HG03378 (cell line): ENCODE measurements at regions not wholly inside any gene's neighbourhood (a gene's known extent, or its start where the extent isn't known, plus 50 kb on each side); places are given as distances from the start of the nearest gene placed in this dataset.

Experiments
- ATAC-seq: cut with Tn5 transposase; IDR thresholded peaks from one replicate; pipeline ENCODE4 v1.9.1; 2021; ENCODE audit warnings: mild to moderate bottlenecking, moderate library complexity; ENCODE audit not compliant: unreplicated experiment

- peak; percentile 62 for ATAC-seq
Observed at GRCh38 chr7:140242057-140243031, 65.6 kb upstream of the KDM7A start.

- no peak for ATAC-seq
Observed at GRCh38 chr7:140239653-140239935, 62.8 kb upstream of the KDM7A start.

- no peak for ATAC-seq
Observed at GRCh38 chr7:140238778-140239652, 62.2 kb upstream of the KDM7A start.

- ATAC-seq = no peak
Observed at GRCh38 chr7:140237390-140237789, 60.6 kb upstream of the KDM7A start.

- no peak for ATAC-seq
Observed at GRCh38 chr7:140236626-140237025, 59.8 kb upstream of the KDM7A start.

GRCh38 chr7:140235114-140235513, 58.3 kb upstream of the KDM7A start:
- no peak for ATAC-seq

- peak; percentile 42 for ATAC-seq
Observed at GRCh38 chr7:140232957-140233917, 56.5 kb upstream of the KDM7A start.

- no peak for ATAC-seq
Observed at GRCh38 chr7:140231771-140232491, 55.1 kb upstream of the KDM7A start.

GRCh38 chr7:140230861-140231770, 54.3 kb upstream of the KDM7A start:
- ATAC-seq = no peak

- ATAC-seq = no peak
Observed at GRCh38 chr7:140230516-140230860, 53.7 kb upstream of the KDM7A start.

GRCh38 chr7:140229591-140230515, 53.1 kb upstream of the KDM7A start:
- ATAC-seq = no peak

- no peak for ATAC-seq
Observed at GRCh38 chr7:140229101-140229525, 52.3 kb upstream of the KDM7A start.
